Lung (tissue), 11 donors: ENCODE measurements at regions not wholly inside any gene's neighbourhood (a gene's known extent, or its start where the extent isn't known, plus 50 kb on each side); places are given as distances from the start of the nearest gene placed in this dataset.

Source experiments
- ATAC-seq: fragments of 200-7000 bp; cut with Tn5 transposase; one replicate; pipeline ENCODE4 v1.9.1; 2020; ENCODE audit warnings: moderate number of reproducible peaks; ENCODE audit not compliant: insufficient read depth, low FRiP score
- DNase-seq, 3 donors: peaks; one replicate each; pipeline ENCODE4 v3.0.0-alpha.2; 2013 to 2017
- H3K27ac ChIP-seq, 2 donors: one replicate each; pipeline ENCODE4 v1.5.1; 2013; ENCODE audit warnings: mild to moderate bottlenecking in 2 of 2, moderate library complexity in 2 of 2, control low read depth in 1 of 2, inconsistent platforms in 1 of 2, low read depth in 1 of 2, low read length in 1 of 2
- H3K27me3 ChIP-seq, 3 donors: one replicate each; pipeline ENCODE4 v1.5.1; 2013; ENCODE audit warnings: low read length in 2 of 3; ENCODE audit not compliant: control insufficient read depth in 3 of 3, insufficient read depth in 3 of 3
- H3K36me3 ChIP-seq, 4 donors: one replicate each; pipeline ENCODE4 v1.5.1; 2013; ENCODE audit warnings: low read length in 4 of 4, mild to moderate bottlenecking in 1 of 4, moderate library complexity in 1 of 4; ENCODE audit not compliant: control insufficient read depth in 4 of 4, insufficient read depth in 4 of 4
- H3K4me1 ChIP-seq, 5 donors: one replicate each; pipeline ENCODE4 v1.5.1; 2013; ENCODE audit warnings: low read length in 5 of 5, mild to moderate bottlenecking in 2 of 5, moderate library complexity in 1 of 5; ENCODE audit not compliant: control insufficient read depth in 5 of 5, insufficient read depth in 5 of 5
- H3K4me3 ChIP-seq: one replicate; pipeline ENCODE4 v1.5.1; 2013; ENCODE audit warnings: mild to moderate bottlenecking, control low read depth, moderate library complexity
- H3K9ac ChIP-seq, 2 donors: one replicate each; pipeline ENCODE4 v1.5.1; 2013; ENCODE audit warnings: low read length in 2 of 2, control low read depth in 1 of 2; ENCODE audit not compliant: insufficient read depth in 1 of 2
- H3K9me3 ChIP-seq, 4 donors: one replicate each; pipeline ENCODE4 v1.5.1; 2013; ENCODE audit warnings: low read length in 3 of 4, mild to moderate bottlenecking in 1 of 4, moderate library complexity in 1 of 4; ENCODE audit not compliant: control insufficient read depth in 4 of 4, insufficient read depth in 3 of 4
- WGBS, 2 donors: extraction: QIAGEN DNeasy Blood & Tissue Kit; methylation state at CpG; one replicate each; pipeline ENCODE4 v1.1.7; 2013; 5-methylcytosine and 5-hydroxymethylcytosine counted together
- TF ChIP-seq, protein P1 (sequence below): IDR thresholded peaks from 2 replicates; pipeline ENCODE4 v1.5.1; 2012; ENCODE audit warnings: mild to moderate bottlenecking; ENCODE audit errors: control extremely low read depth, extremely low read depth
- donor health status: control.
- donor health status: control.
- donor health status: Bipolar disorder and iron deficiency.
- donor health status: healthy.
- donor health status: DM: yes; HTN: yes; CAD: no.

GRCh38 chr3:16109929-16110328, 64.6 kb upstream of the GALNT15 start:
- WGBS, 2 donors = 69 to 82% methylated on average over 3 of the region's 3 CpGs
- TF ChIP-seq, protein P1, sequence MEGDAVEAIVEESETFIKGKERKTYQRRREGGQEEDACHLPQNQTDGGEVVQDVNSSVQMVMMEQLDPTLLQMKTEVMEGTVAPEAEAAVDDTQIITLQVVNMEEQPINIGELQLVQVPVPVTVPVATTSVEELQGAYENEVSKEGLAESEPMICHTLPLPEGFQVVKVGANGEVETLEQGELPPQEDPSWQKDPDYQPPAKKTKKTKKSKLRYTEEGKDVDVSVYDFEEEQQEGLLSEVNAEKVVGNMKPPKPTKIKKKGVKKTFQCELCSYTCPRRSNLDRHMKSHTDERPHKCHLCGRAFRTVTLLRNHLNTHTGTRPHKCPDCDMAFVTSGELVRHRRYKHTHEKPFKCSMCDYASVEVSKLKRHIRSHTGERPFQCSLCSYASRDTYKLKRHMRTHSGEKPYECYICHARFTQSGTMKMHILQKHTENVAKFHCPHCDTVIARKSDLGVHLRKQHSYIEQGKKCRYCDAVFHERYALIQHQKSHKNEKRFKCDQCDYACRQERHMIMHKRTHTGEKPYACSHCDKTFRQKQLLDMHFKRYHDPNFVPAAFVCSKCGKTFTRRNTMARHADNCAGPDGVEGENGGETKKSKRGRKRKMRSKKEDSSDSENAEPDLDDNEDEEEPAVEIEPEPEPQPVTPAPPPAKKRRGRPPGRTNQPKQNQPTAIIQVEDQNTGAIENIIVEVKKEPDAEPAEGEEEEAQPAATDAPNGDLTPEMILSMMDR = no peak
- H3K27me3 ChIP-seq = no peaks in the 10 kb centered on the region
- peaks cover 0 to 2% (median 0%) of the 10 kb centered on the region in 5 donors for H3K4me1 ChIP-seq
- DNase-seq (peak in 2 of 3 donors; percentile 31 to 35), ATAC-seq (peak; percentile 27)
- H3K9me3 ChIP-seq = peaks cover 0 to 4% (median 0%) of the 10 kb centered on the region in 4 donors
- H3K4me3 ChIP-seq = no peak overlapping the region
- no peaks in the 10 kb centered on the region for H3K36me3 ChIP-seq
- no peak overlapping the region for H3K9ac ChIP-seq
- peak overlapping the region in 1 of 2 donors; percentile 2 for H3K27ac ChIP-seq

DNA sequence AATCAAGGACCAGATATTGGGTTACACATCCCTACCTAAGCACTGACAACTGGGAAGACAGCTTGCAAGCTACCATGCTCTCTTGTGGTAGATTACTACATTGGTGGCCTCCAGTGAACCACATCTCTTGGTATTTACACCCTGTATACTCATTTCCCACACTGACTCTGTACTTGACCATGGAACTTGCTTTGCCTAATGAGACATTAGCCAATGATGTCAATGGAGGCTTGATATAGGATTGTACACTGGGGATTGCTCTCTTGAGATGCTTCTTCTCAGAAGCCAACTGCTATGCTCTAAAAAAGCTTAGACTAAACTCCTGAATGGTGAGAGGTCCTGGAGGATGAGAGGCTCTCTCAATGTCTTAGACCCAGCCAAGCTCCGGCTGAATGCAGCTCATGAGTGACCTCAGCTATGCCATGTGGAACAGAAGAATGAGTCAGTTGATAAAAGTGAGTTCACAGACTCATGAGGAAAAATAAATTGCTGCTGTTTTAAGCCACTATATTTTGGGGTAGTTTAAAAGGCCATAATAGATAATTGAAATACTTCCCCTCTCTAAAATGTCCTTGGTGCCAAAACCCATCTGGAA, 61.5 kb upstream of the GALNT15 start:
- 76 to 91% methylated on average over 1 of the region's 1 CpG for WGBS, 2 donors
- Histone ChIP-seq H3K36me3 (no peaks in the 10 kb centered on the region), H3K4me3 (no peak overlapping the region), H3K9ac (no peak overlapping the region), H3K27ac (peak overlapping the region in 1 of 2 donors; percentile 4), H3K4me1 (peaks cover 0 to 2% (median 0%) of the 10 kb centered on the region in 5 donors), H3K27me3 (no peaks in the 10 kb centered on the region), H3K9me3 (peaks cover 0 to 4% (median 0%) of the 10 kb centered on the region in 4 donors)
- TF ChIP-seq, protein P1 = no peak
- ATAC-seq (no peak), DNase-seq (no peak)

- DNase-seq (no peak), ATAC-seq (no peak)
- Histone ChIP-seq H3K27me3 (no peaks in the 10 kb centered on the region), H3K36me3 (no peaks in the 10 kb centered on the region), H3K27ac (peak overlapping the region in 1 of 2 donors; percentile 4), H3K4me3 (no peak overlapping the region), H3K9me3 (peaks cover 0 to 4% (median 0%) of the 10 kb centered on the region in 4 donors), H3K4me1 (peaks cover 0 to 2% (median 0%) of the 10 kb centered on the region in 5 donors), H3K9ac (no peak overlapping the region)
- WGBS, 2 donors = 81 to 97% methylated on average over 3 of the region's 3 CpGs
- TF ChIP-seq, protein P1 = no peak
Observed at GRCh38 chr3:16113704-16114103, 60.8 kb upstream of the GALNT15 start.

DNA sequence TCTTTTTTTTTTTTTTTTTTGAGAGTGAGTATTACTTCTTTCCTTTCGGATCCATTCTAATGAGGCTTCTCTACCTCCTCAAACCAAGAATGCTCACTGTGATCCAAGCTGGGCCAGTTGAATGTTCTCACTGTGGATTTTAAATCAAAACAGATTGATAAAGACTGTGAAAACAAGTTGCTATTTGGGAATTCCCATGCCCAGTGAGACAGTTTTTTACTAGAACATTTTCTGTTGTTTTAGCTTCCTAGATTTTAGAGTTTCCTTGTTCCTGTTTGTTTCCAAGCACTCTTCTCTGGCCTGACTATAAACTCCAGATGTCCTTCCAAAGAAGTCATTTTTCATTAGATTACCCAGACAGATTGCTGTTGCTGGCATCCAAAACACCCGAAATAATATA, 60.1 kb upstream of the GALNT15 start:
- H3K36me3 ChIP-seq = no peaks in the 10 kb centered on the region
- TF ChIP-seq, protein P1 = no peak
- ATAC-seq (no peak), DNase-seq (no peak)
- H3K27ac ChIP-seq = no peak overlapping the region
- no peak overlapping the region for H3K4me3 ChIP-seq
- no peak overlapping the region for H3K9ac ChIP-seq
- no peaks in the 10 kb centered on the region for H3K27me3 ChIP-seq
- WGBS, 2 donors = 77 to 98% methylated on average over 2 of the region's 2 CpGs
- H3K4me1 ChIP-seq = peaks cover 0 to 2% (median 0%) of the 10 kb centered on the region in 5 donors
- H3K9me3 ChIP-seq = peaks cover 0 to 4% (median 0%) of the 10 kb centered on the region in 4 donors
